GM12875 (cell line): ENCODE measurements at regions not wholly inside any gene's neighbourhood (a gene's known extent, or its start where the extent isn't known, plus 50 kb on each side); places are given as distances from the start of the nearest gene placed in this dataset.
A peak's percentile ranks its signal among the peaks of the same experiment; 100 is the strongest.
"Not testable (repeated sequence)": the region's sequence is repeated elsewhere in the genome, so short reads cannot be mapped to it uniquely, and the experiment has no call there.

Source experiments
- H3K4me3 ChIP-seq: one replicate; pipeline ENCODE4 v1.5.1; 2011; ENCODE audit warnings: low read depth, low read length, control low read depth
- CTCF ChIP-seq: IDR thresholded peaks from 2 replicates; pipeline ENCODE4 v1.5.1; 2011; ENCODE audit warnings: low read depth, mild to moderate bottlenecking, control low read depth, inconsistent platforms, low read length, moderate library complexity, borderline replicate concordance; ENCODE audit not compliant: insufficient read depth

- TF ChIP-seq CTCF, result no peak
Measured at GRCh38 chr2:58768715-58769080, 527.6 kb upstream of the FANCL start.

GRCh38 chr2:58767828-58768714, 526.9 kb upstream of the FANCL start:
- TF ChIP-seq CTCF, result no peak
- no peak overlapping the region for H3K4me3 ChIP-seq

More at GRCh38 chr2:58768715-58769080, 527.6 kb upstream of the FANCL start:
- no peak overlapping the region for H3K4me3 ChIP-seq

- H3K4me3 ChIP-seq, result no peak overlapping the region
- TF ChIP-seq CTCF, result no peak
Measured at GRCh38 chr2:58764338-58765104, 523.4 kb upstream of the FANCL start.

GRCh38 chr2:58762176-58762781, 521.2 kb upstream of the FANCL start:
- H3K4me3 ChIP-seq, result no peak overlapping the region
- peak; percentile 65 for TF ChIP-seq CTCF

GRCh38 chr2:58757971-58758370, 516.8 kb upstream of the FANCL start:
- no peak overlapping the region for H3K4me3 ChIP-seq
- no peak for TF ChIP-seq CTCF

- TF ChIP-seq CTCF, result no peak
- H3K4me3 ChIP-seq, result no peak overlapping the region
Measured at GRCh38 chr2:58756336-58756735, 515.2 kb upstream of the FANCL start.

GRCh38 chr2:58752507-58752906, 511.4 kb upstream of the FANCL start:
- not testable (repeated sequence) for H3K4me3 ChIP-seq

GRCh38 chr2:58751676-58752075, 510.6 kb upstream of the FANCL start:
- not testable (repeated sequence) for H3K4me3 ChIP-seq
